ENCODE measurements at regions not wholly inside any gene's neighbourhood (a gene's known extent, or its start where the extent isn't known, plus 50 kb on each side); places are given as distances from the start of the nearest gene placed in this dataset.

DNA sequence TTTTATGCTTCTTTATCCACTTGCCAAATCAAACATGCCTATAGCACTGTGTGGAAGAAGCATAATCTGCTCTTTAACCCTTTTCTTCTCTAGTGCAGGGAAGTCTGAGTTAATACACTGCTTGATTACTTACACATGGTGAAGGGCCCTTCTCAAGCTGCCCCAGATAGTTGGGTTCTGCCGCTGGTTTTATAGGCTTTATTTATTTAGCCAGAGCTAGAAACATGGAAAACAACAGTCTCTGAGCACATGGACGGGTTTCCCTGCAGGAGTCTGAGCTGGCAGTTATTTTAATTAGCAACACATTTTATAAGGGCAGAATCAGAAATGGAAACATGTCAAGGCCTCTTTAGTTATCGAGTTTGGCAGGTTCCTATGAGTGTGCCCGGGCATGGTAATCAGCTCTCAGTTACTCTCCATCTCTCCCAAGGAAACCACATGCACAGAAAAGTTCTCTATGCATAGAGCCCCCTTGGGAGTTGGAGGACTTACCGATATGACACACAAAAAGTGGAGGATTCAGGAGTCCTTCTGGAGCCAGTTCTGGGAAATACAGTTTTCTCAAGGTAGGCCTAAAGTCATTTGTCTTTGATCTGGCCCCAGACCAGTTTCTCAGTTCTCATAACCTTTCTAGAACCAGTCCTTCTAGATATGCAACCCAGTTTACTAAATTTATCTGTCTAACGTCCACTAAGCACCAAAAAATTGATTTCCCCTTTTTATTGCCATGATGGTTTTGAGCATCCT lies 564.8 kb downstream of the ACTL7B start:
- in situ Hi-C loops (cut with MboI; ENCODE audit: low pct_unique_long_range_greater_than_20kb, low sequenced_read_pairs, unreplicated experiment): no loop called here
- no peak for TF ChIP-seq CTCF (IDR thresholded peaks at IDR 0.05; ENCODE audit: extremely low read depth, insufficient read depth, missing control alignments)
- no peak for DNase-seq (ENCODE audit: low spot score)

DNA sequence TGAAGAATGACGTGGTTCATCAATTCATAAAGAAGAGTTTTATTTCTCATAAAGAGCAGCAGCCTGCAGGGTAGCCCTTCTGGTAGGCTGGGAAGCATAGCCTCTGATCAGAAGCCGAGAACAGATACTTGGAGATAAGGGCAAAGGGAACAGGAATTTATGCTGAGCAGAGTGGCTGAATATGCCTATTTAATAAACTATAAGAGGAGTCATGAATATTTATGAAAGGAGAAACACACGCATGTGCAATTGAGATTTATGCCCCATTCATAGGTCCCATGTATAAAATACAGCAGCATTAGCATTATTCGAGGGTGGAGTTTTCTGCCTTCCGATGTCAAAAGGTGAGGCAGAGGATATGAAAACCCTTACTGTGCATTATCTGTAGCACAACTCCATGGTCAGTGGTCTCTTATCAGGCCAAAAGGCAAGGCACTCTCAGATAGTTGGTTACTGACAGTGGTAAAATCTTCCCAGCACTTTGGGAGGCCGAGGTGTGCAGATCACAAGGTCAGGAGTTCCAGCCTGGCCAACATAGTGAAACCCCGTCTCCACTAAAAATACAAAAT lies 569.1 kb downstream of the ACTL7B start:
- in situ Hi-C loops (cut with MboI; ENCODE audit: low pct_unique_long_range_greater_than_20kb, low sequenced_read_pairs, unreplicated experiment): no loop called here
- DNase-seq (ENCODE audit: low spot score): no peak
- no peak for TF ChIP-seq CTCF (IDR thresholded peaks at IDR 0.05; ENCODE audit: extremely low read depth, insufficient read depth, missing control alignments)

DNA sequence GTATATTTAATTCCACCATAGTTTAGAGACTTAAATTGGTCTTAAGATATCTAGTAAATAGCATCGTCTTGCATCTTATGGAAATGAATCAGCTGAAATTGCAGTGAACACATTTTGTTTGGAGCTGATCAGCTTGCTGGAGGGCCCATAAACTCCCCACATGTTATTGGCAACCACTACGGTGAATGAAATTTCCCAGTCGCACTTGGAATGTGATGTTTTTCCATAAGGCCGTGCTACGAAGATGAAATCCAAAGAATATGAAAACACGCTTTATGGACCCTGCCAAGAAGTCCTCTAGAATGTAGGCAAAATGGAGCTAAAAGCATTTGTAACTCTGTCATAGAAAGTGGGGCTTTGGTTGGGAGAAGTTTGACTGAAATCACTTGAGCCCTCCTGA lies 572.1 kb downstream of the ACTL7B start:
- TF ChIP-seq CTCF (IDR thresholded peaks at IDR 0.05; ENCODE audit: extremely low read depth, insufficient read depth, missing control alignments): no peak
- in situ Hi-C loops (cut with MboI; ENCODE audit: low pct_unique_long_range_greater_than_20kb, low sequenced_read_pairs, unreplicated experiment): no loop called here
- no peak for DNase-seq (ENCODE audit: low spot score)

GRCh38 chr9:108282872-108283271 lies 572.9 kb downstream of the ACTL7B start:
- no peak for TF ChIP-seq CTCF (IDR thresholded peaks at IDR 0.05; ENCODE audit: extremely low read depth, insufficient read depth, missing control alignments)
- no peak for DNase-seq (ENCODE audit: low spot score)
- in situ Hi-C loops (cut with MboI; ENCODE audit: low pct_unique_long_range_greater_than_20kb, low sequenced_read_pairs, unreplicated experiment): no loop called here

DNA sequence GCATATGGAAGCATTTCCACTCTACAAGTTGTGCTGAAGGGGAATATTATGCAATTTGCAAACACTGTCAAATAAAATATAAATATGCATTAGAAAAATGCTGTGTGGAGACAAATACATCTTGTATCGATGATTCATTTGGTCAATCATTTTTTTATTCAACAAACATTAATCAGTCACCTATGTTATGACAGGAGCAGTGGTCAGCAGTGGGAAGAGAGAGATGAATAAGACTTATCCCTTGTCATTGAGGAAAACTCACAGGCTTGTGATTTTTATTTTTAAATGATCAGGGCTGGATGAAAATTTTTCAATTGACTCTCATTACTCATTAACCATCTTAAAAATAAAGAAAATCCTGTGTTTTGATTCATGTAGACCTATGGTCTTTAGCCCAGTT lies 574.1 kb downstream of the ACTL7B start:
- no peak for DNase-seq (ENCODE audit: low spot score)
- TF ChIP-seq CTCF (IDR thresholded peaks at IDR 0.05; ENCODE audit: extremely low read depth, insufficient read depth, missing control alignments): no peak
- in situ Hi-C loops (cut with MboI; ENCODE audit: low pct_unique_long_range_greater_than_20kb, low sequenced_read_pairs, unreplicated experiment): no loop called here

GRCh38 chr9:108278341-108278740 lies 577.4 kb downstream of the ACTL7B start:
- in situ Hi-C loops (cut with MboI; ENCODE audit: low pct_unique_long_range_greater_than_20kb, low sequenced_read_pairs, unreplicated experiment): no loop called here
- TF ChIP-seq CTCF (IDR thresholded peaks at IDR 0.05; ENCODE audit: extremely low read depth, insufficient read depth, missing control alignments): no peak
- DNase-seq (ENCODE audit: low spot score): no peak
